ENCODE measurements at regions not wholly inside any gene's neighbourhood (a gene's known extent, or its start where the extent isn't known, plus 50 kb on each side); places are given as distances from the start of the nearest gene placed in this dataset.

- intact Hi-C loops (cut with DNase I): loop anchor here in 2 of 10 donors (5.0 to 10.0 kb wide), 2 partner anchors 54 to 133 kb away; no protein-coding TSS in a partner anchor
- 86 to 93% methylated on average over 12 of the region's 12 CpGs for WGBS, 2 donors
- no peak for TF ChIP-seq CTCF (IDR thresholded peaks at IDR 0.05)
- peaks cover 0 to 14% (median 7%) of the 10 kb centered on the region in 9 donors for H3K4me1 ChIP-seq
- H3K27me3 ChIP-seq: peaks cover 0 to 43% (median 8%) of the 10 kb centered on the region in 7 donors
- no peaks in the 10 kb centered on the region for H3K36me3 ChIP-seq
- DNase-seq (no peak), ATAC-seq (peak in 1 of 8 donors; percentile 9)
- peaks cover 0 to 5% (median 0%) of the 10 kb centered on the region in 11 donors for H3K9me3 ChIP-seq
- no peak overlapping the region for H3K27ac ChIP-seq
- H3K4me3 ChIP-seq: no peak overlapping the region
Observed at GRCh38 chr3:14258906-14259904, 80.6 kb downstream of the LSM3 start.

- peaks cover 0 to 14% (median 7%) of the 10 kb centered on the region in 9 donors for H3K4me1 ChIP-seq
- no peak for DNase-seq
- TF ChIP-seq CTCF (IDR thresholded peaks at IDR 0.05): no peak
- peaks cover 0 to 50% (median 14%) of the 10 kb centered on the region in 7 donors for H3K27me3 ChIP-seq
- ATAC-seq: peak in 1 of 8 donors; percentile 15
- H3K4me3 ChIP-seq: no peak overlapping the region
- H3K9me3 ChIP-seq: peaks cover 0 to 5% (median 0%) of the 10 kb centered on the region in 11 donors
- H3K27ac ChIP-seq: no peak overlapping the region
- H3K36me3 ChIP-seq: no peaks in the 10 kb centered on the region
- intact Hi-C loops (cut with DNase I): loop anchor here in 9 of 10 donors (1.0 to 10.0 kb wide), 9 partner anchors 56 to 288 kb away; partner anchors contain the start of genes GRIP2 (in 1 of the 9) and SLC6A6 (in 1 of the 9)
- 81 to 88% methylated on average over 7 of the region's 7 CpGs for WGBS, 2 donors
Observed at GRCh38 chr3:14260463-14260862, 81.8 kb downstream of the LSM3 start.

- 14 to 20% methylated on average over 8 of the region's 8 CpGs for whole genome bisulfite sequencing, 2 donors
- Histone ChIP-seq H3K36me3 (no peaks in the 10 kb centered on the region), H3K27me3 (peaks cover 0 to 50% (median 14%) of the 10 kb centered on the region in 7 donors), H3K4me1 (peaks cover 0 to 14% (median 4%) of the 10 kb centered on the region in 9 donors), H3K4me3 (no peak overlapping the region), H3K9me3 (peaks cover 0 to 5% (median 0%) of the 10 kb centered on the region in 11 donors), H3K27ac (no peak overlapping the region)
- peak; percentile 95 to 99 (median 97) for TF ChIP-seq CTCF (IDR thresholded peaks at IDR 0.05)
- peak; percentile 81 to 84 for DNase-seq
- intact Hi-C loops (cut with DNase I): loop anchor here (1.0 to 10.0 kb wide), 9 partner anchors 56 to 286 kb away; partner anchors contain the start of genes GRIP2 (in 1 of the 10) and SLC6A6 (in 1 of the 10)
- ATAC-seq: peak; percentile 71 to 94 (median 87)
Observed at GRCh38 chr3:14261229-14261628, 82.6 kb downstream of the LSM3 start.

GRCh38 chr3:14262212-14262611 lies 83.6 kb downstream of the LSM3 start:
- H3K4me3 ChIP-seq: no peak overlapping the region
- TF ChIP-seq CTCF (IDR thresholded peaks at IDR 0.05): no peak
- ATAC-seq (peak in 1 of 8 donors; percentile 35), DNase-seq (no peak)
- WGBS, 2 donors: 83 to 88% methylated on average over 1 of the region's 1 CpG
- peaks cover 0 to 55% (median 19%) of the 10 kb centered on the region in 7 donors for H3K27me3 ChIP-seq
- intact Hi-C loops (cut with DNase I): loop anchor here in 8 of 10 donors (2.0 to 10.0 kb wide), 7 partner anchors 60 to 285 kb away; partner anchors contain the start of genes GRIP2 (in 1 of the 8) and SLC6A6 (in 1 of the 8)
- H3K27ac ChIP-seq: no peak overlapping the region
- no peaks in the 10 kb centered on the region for H3K36me3 ChIP-seq
- H3K4me1 ChIP-seq: peaks cover 0 to 9% (median 4%) of the 10 kb centered on the region in 9 donors
- H3K9me3 ChIP-seq: peaks cover 0 to 5% (median 0%) of the 10 kb centered on the region in 11 donors
